HG02981 (cell line): ENCODE measurements at regions not wholly inside any gene's neighbourhood (a gene's known extent, or its start where the extent isn't known, plus 50 kb on each side); places are given as distances from the start of the nearest gene placed in this dataset.
"Not testable (repeated sequence)": the region's sequence is repeated elsewhere in the genome, so short reads cannot be mapped to it uniquely, and the experiment has no call there.

Source experiments
- ATAC-seq: cut with Tn5 transposase; IDR thresholded peaks from one replicate; pipeline ENCODE4 v1.9.1; 2021; ENCODE audit warnings: mild to moderate bottlenecking, moderate library complexity; ENCODE audit not compliant: unreplicated experiment

GRCh38 chr6:81977486-81977885, 225.0 kb upstream of the TENT5A start:
- no peak for ATAC-seq

GRCh38 chr6:81969814-81970213, 217.3 kb upstream of the TENT5A start:
- ATAC-seq, result no peak

GRCh38 chr6:81969011-81969410, 216.5 kb upstream of the TENT5A start:
- no peak for ATAC-seq

- no peak for ATAC-seq
These were observed 214.5 kb upstream of the TENT5A start for GRCh38 chr6:81966968-81967367.

- no peak for ATAC-seq
These were observed 209.7 kb upstream of the TENT5A start for GRCh38 chr6:81962198-81962597.

GRCh38 chr6:81950877-81951276, 198.4 kb upstream of the TENT5A start:
- ATAC-seq, result no peak

- ATAC-seq, result no peak
These were observed 196.4 kb upstream of the TENT5A start for GRCh38 chr6:81948861-81949260.

GRCh38 chr6:81948196-81948595, 195.7 kb upstream of the TENT5A start:
- ATAC-seq, result not testable (repeated sequence)

GRCh38 chr6:81944661-81945060, 192.2 kb upstream of the TENT5A start:
- ATAC-seq, result no peak

GRCh38 chr6:81942842-81943241, 190.4 kb upstream of the TENT5A start:
- not testable (repeated sequence) for ATAC-seq

- ATAC-seq, result no peak
These were observed 189.5 kb upstream of the TENT5A start for GRCh38 chr6:81942067-81942370.

- no peak for ATAC-seq
These were observed 188.0 kb upstream of the TENT5A start for GRCh38 chr6:81940451-81940985.

GRCh38 chr6:81939766-81940165, 187.3 kb upstream of the TENT5A start:
- no peak for ATAC-seq

- no peak for ATAC-seq
These were observed 186.7 kb upstream of the TENT5A start for GRCh38 chr6:81938991-81939732.

GRCh38 chr6:81938014-81938856, 185.8 kb upstream of the TENT5A start:
- ATAC-seq, result peak; percentile 74

- ATAC-seq, result no peak
These were observed 184.9 kb upstream of the TENT5A start for GRCh38 chr6:81937296-81937937.

GRCh38 chr6:81934936-81935335, 182.5 kb upstream of the TENT5A start:
- ATAC-seq, result no peak

GRCh38 chr6:81933608-81934051, 181.1 kb upstream of the TENT5A start:
- ATAC-seq, result no peak

- no peak for ATAC-seq
These were observed 180.6 kb upstream of the TENT5A start for GRCh38 chr6:81933089-81933488.

- not testable (repeated sequence) for ATAC-seq
These were observed 180.0 kb upstream of the TENT5A start for GRCh38 chr6:81932448-81932847.

GRCh38 chr6:81929828-81930227, 177.3 kb upstream of the TENT5A start:
- no peak for ATAC-seq
